T-helper 2 cell treated with Interferon-gamma antibody and Interleukin-4, amounts not matched to agents 100 ng/mL and 5 ng/mL, for 36 hours (primary cell): ENCODE measurements at regions not wholly inside any gene's neighbourhood (a gene's known extent, or its start where the extent isn't known, plus 50 kb on each side); places are given as distances from the start of the nearest gene placed in this dataset.

Experiments used
- intact Hi-C: fragments of 100-400 bp; cut with micrococcal nuclease; formaldehyde crosslinking; loops from one replicate; pipeline ENCODE4 v1.15.1; 2023

- intact Hi-C loops: no loop called here
These were observed 160.8 kb downstream of the FBXO8 start for GRCh38 chr4:174122705-174123104.

- intact Hi-C loops: loop anchor here (1.0 kb wide), 1 partner anchor 614 kb away; no protein-coding TSS in a partner anchor
These were observed 162.8 kb downstream of the FBXO8 start for GRCh38 chr4:174120446-174121295.

DNA sequence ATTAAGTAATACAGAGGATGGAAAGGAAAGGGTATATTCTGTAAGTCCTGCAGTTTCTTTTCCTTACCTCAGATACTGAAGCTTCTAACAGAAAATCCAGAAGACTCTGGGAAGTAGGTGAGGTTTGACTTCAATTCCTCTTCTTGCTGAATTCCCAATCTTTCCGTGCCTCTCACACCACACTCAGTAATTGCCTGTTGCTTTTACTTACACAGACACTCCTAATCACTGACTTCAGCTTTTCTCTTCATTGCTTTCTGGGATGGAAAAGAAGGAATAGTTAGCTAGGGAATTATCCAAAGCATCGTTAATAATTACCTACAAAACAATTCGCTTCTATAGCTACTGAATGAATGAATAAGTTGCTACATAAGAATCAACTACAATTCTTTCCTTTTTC is 163.6 kb downstream of the FBXO8 start:
- intact Hi-C loops: loop anchor here (1.0 kb wide), 1 partner anchor 614 kb away; no protein-coding TSS in a partner anchor

DNA sequence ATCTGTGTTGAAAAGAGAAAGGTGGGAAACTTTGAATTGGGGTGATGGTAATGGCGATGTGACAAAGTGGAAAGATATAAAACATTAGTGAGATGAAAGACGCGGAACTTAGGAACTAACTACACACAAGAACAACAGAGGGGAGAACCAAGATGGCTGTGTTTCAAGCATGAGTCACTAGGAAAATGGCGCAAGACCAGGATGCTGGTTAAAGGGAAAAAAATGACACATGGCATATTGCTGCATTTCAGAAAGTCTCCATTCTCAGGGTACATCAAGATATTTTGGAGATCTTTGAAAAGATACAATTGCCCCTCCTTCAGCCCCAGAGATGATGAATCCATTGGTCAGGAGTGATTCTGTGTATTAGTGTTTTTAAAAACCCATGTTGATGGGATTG is 164.4 kb downstream of the FBXO8 start:
- intact Hi-C loops: no loop called here

DNA sequence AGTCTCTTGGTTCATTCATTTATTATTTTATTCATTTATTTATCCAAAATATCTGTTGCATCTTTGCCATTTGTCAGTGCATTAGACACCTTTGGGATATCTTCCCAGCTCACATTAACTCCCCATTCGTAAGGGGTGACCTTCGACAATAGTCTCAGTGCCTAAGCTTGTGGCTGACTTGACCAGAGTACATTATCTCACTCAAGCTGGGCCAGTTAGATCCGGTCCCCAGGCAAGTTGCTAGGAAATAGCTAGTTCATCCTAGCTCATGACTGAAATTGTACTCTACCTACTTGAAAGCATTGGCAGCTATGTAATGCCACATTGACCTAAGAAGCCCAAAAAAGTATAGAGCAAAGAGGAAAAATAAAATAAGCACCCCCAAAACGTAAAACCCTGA is 165.3 kb downstream of the FBXO8 start:
- intact Hi-C loops: no loop called here

- intact Hi-C loops: no loop called here
These were observed 166.0 kb downstream of the FBXO8 start for GRCh38 chr4:174117445-174117844.

GRCh38 chr4:174116021-174116420 is 167.4 kb downstream of the FBXO8 start:
- intact Hi-C loops: no loop called here

GRCh38 chr4:174111422-174111821 is 172.0 kb downstream of the FBXO8 start:
- intact Hi-C loops: no loop called here

GRCh38 chr4:174110180-174110579 is 173.3 kb downstream of the FBXO8 start:
- intact Hi-C loops: no loop called here

GRCh38 chr4:174107746-174108354 is 175.6 kb downstream of the FBXO8 start:
- intact Hi-C loops: no loop called here

DNA sequence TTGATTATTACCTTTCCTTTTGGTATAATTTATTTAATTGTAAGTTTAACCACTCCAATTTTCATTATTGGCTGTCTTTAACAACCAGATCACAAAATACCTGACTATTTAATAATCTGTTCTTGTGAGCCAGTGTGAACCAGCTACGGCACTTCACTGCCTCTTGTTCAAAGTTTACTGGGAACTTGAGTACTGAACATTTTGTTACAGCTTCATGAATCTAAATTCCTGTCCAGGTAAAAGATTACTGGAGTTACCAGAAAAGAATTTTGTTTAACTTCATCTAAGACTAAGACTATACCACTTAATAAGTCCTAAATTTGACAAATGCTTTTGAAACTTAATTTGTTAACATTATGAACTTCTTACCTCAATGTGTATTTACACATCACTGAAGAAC is 178.3 kb downstream of the FBXO8 start:
- intact Hi-C loops: no loop called here

DNA sequence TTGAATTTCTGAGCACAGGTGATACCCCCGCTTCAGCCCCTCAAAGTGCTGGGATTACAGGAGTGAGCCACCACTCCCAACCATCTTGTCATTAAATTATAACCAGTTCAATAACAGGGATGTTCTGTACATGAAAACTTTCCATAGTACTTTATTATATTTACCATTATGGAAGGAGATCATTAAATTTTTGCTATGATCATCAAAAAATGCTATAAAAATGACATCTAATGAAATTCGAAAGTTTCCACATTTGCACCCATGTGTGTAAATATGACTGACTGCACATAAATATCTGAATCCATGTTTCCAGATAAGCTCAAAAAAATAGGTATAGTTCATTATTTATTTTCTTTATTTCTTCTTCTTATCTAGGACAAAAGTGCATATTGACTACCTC is 182.6 kb downstream of the FBXO8 start:
- intact Hi-C loops: no loop called here

DNA sequence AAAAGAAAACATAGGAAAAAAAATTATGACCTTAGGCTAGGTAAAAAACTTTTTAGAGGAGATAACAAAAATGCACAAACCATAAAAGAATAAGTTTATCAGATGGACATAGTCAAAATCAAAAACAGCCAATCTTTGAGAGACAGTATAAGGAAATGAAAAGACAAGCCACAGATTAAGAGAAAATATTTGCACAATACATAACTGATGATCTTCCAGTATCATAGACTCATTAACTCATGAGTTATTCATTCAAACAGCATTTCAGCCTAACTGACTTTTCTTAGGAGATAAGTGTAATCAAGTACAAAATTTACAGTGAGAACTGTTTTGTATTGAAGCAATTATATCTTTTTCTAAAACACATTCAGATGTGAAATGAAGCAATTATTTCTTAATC is 183.8 kb downstream of the FBXO8 start:
- intact Hi-C loops: no loop called here

GRCh38 chr4:174096999-174097398 is 186.5 kb downstream of the FBXO8 start:
- intact Hi-C loops: no loop called here

GRCh38 chr4:174096456-174096855 is 187.0 kb downstream of the FBXO8 start:
- intact Hi-C loops: no loop called here

DNA sequence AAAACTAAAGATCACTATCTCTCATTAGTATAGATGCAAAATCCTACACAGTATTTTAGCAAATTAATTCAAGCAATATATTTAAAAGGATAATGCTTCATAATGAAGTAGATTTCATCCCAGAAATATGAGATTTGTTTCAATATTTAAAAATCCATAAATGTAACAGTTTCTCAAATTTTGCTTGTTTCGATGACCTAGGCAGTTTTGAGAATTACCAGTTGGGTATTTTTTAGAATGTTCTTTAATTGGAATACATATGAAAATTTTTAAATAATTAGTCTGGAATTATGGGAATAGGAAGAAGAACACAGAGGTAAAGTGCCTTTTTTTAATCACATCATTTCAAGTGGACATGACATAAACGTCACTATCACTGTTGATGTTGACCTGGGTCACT is 192.3 kb downstream of the FBXO8 start:
- intact Hi-C loops: no loop called here

- intact Hi-C loops: no loop called here
These were observed 193.8 kb downstream of the FBXO8 start for GRCh38 chr4:174089711-174090110.

- intact Hi-C loops: no loop called here
These were observed 194.7 kb downstream of the FBXO8 start for GRCh38 chr4:174088795-174089194.

DNA sequence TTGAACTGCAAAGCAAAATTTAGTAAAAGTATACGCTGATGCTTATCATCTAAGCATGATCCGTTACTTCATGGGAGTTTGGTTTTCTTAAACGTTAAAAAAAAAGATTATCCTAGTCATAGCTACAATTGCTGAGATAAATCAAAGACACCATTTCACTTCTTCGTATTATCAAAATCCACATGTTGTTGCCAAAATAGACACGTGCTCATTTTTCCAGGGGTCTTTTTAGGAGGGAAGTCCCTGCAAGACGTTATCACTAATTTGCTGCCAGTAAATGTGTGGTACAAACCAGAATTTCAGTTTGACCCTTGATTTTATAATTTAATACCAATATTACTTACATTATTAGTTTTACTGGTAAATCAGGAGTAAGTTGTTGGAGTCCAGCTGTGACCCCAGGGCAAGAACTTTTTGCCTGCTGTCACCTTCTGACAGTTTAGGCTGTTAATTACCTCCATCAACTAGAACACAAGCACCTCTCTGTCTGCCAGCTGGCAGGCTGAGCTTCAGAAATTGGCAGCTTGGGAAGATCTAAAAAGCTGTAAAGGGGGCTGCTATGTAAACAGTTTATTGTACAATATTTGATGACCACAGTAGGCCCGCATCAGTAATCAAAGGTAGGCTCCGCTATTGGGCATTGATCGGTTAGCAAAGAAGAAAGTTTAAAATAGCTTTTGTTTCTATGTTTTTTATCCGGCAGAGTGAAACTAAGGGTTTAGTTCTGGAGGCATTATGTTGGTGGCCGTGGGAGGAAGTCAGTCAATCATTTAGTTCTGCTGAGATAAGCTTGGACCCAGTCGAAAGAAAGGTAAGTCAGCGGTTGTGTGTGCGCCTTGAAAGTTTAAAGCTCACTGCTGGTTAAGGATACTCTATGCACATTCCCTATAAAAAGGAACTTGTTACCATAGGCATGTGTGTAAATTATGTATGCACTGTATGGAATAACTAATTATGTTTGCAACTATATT is 196.4 kb downstream of the FBXO8 start:
- intact Hi-C loops: no loop called here

- intact Hi-C loops: no loop called here
These were observed 198.5 kb downstream of the FBXO8 start for GRCh38 chr4:174084981-174085380.

DNA sequence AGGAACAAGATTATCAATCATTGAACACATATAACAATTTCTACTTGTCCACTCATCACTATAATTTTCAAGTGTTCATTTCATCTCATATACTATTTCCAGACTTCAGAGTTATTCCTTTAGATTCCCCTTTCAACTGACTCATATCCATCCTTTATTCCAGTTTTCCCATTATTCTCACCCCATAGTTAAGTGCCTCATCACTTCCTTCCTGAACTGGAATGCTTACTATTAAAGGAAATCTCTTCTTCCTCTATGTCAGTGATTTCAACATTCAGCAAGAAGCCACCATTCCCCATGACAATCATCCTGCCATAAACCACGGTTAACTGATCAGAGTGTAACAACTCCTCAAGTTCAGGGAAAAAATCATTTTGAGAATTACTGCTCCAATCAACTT is 198.9 kb downstream of the FBXO8 start:
- intact Hi-C loops: no loop called here

DNA sequence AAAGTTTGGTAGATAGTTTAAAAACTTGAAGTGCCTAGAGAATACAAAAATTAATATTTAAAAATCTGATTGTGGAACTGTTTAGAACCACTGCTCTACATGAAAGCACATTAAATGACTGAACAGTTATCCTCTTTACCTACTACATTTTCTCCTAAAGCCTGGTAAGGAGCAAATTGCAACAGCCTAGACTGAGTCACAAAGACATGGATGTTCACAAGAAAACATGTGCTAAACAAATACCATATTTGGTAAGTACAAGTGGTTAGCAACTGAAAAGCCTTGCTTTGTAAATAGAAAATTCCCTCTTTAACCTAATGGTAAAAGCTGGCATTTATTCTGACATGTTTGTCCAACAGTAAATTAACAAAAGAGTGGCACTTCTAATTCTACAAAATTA is 203.1 kb downstream of the FBXO8 start:
- intact Hi-C loops: no loop called here
